Suprapubic skin (tissue), 3 donors: ENCODE measurements at regions not wholly inside any gene's neighbourhood (a gene's known extent, or its start where the extent isn't known, plus 50 kb on each side); places are given as distances from the start of the nearest gene placed in this dataset.

Experiments
- POLR2A ChIP-seq, 2 donors: fragments of 450-650 bp; IDR thresholded peaks; one replicate each; pipeline ENCODE4 v1.6.1; 2017; ENCODE audit warnings: antibody characterized with exemption in 2 of 2, mild to moderate bottlenecking in 2 of 2, moderate library complexity in 2 of 2
- TF ChIP-seq, protein P1 (sequence below), 2 donors: fragments of 200-600 bp in 1 of 2; fragments of 450-650 bp in 1 of 2; sonication (generic) in 1 of 2; IDR thresholded peaks; one replicate each; pipeline ENCODE4 v1.5.1; 2016 to 2019; ENCODE audit warnings: antibody characterized with exemption in 2 of 2, mild to moderate bottlenecking in 1 of 2, moderate library complexity in 1 of 2

DNA sequence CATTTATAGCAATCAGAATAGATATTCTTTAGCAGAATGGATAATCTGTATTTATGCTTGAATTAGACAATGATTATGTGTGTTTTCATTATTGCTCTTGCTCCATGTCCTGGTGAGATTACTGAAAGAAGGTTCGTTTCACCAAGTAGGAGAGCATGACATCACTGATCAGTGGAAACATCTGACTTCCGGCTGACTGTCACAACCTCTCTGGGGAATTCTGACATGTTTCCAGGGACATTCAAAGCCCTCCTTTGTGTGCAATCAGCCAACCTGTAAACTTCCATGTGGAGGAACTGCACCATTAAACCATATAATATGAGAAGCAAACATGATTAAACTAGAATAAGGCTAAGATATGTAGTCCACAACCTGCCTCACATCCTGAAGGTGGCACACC lies 424.8 kb upstream of the ADGRL4 start:
- TF ChIP-seq, protein P1, sequence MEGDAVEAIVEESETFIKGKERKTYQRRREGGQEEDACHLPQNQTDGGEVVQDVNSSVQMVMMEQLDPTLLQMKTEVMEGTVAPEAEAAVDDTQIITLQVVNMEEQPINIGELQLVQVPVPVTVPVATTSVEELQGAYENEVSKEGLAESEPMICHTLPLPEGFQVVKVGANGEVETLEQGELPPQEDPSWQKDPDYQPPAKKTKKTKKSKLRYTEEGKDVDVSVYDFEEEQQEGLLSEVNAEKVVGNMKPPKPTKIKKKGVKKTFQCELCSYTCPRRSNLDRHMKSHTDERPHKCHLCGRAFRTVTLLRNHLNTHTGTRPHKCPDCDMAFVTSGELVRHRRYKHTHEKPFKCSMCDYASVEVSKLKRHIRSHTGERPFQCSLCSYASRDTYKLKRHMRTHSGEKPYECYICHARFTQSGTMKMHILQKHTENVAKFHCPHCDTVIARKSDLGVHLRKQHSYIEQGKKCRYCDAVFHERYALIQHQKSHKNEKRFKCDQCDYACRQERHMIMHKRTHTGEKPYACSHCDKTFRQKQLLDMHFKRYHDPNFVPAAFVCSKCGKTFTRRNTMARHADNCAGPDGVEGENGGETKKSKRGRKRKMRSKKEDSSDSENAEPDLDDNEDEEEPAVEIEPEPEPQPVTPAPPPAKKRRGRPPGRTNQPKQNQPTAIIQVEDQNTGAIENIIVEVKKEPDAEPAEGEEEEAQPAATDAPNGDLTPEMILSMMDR (IDR thresholded peaks at IDR 0.05), result no peak
- TF ChIP-seq POLR2A (IDR thresholded peaks at IDR 0.05), result no peak
